ENCODE measurements at regions not wholly inside any gene's neighbourhood (a gene's known extent, or its start where the extent isn't known, plus 50 kb on each side); places are given as distances from the start of the nearest gene placed in this dataset.

- H4K20me1 ChIP-seq (replicated peaks; ENCODE audit: control insufficient read depth, extremely low read depth, insufficient read depth, low read length), result no peaks in the 10 kb centered on the region
- no peaks in the 10 kb centered on the region for H3K79me2 ChIP-seq (ENCODE audit: control insufficient read depth, insufficient read depth, low read length)
- no peak overlapping the region for H3K4me3 ChIP-seq (replicated peaks in 1 of 3; ENCODE audit: insufficient read depth in 1 of 3, low read depth in 1 of 3, low read length in 3 of 3)
- no peak overlapping the region for H2AFZ ChIP-seq (ENCODE audit: low read depth, low read length)
- no peaks in the 10 kb centered on the region for H3K4me1 ChIP-seq (ENCODE audit: control insufficient read depth, extremely low read depth, insufficient read depth, low read length)
- TF ChIP-seq POLR2AphosphoS5 (IDR thresholded peaks at IDR 0.05; ENCODE audit: insufficient read depth, low read depth, low read length) (no peak), MYC (IDR thresholded peaks at IDR 0.05; ENCODE audit: low read depth, low read length) (no peak), CTCF (IDR thresholded peaks at IDR 0.05; ENCODE audit: extremely low read depth in 1 of 2, insufficient read depth in 1 of 2, low read depth in 1 of 2, low read length in 2 of 2) (no peak), MAX (IDR thresholded peaks at IDR 0.05; ENCODE audit: insufficient read depth, insufficient read length) (no peak), EZH2 (IDR thresholded peaks at IDR 0.05; ENCODE audit: borderline replicate concordance, low read depth, low read length, severe bottlenecking) (no peak), GATA2 (IDR thresholded peaks at IDR 0.05; ENCODE audit: insufficient read depth, insufficient read length, low read depth, low read length) (no peak), POLR2A (IDR thresholded peaks at IDR 0.05; ENCODE audit: low read depth, low read length) (no peak), FOS (IDR thresholded peaks at IDR 0.05; ENCODE audit: borderline replicate concordance, insufficient read depth, low read length) (no peak), JUN (IDR thresholded peaks at IDR 0.05; ENCODE audit: borderline replicate concordance, insufficient read depth, insufficient read length, low read depth) (no peak)
- no peak overlapping the region for H3K9ac ChIP-seq (replicated peaks; ENCODE audit: extremely low read depth, insufficient read depth, low read length)
- ChIA-PET CTCF (no interaction called here), POLR2A (no interaction called here)
- H3K36me3 ChIP-seq (ENCODE audit: control insufficient read depth in 2 of 2, extremely low read depth in 1 of 2, insufficient read depth in 2 of 2, low read length in 2 of 2), result no peaks in the 10 kb centered on the region
- no peaks in the 10 kb centered on the region for H3K9me1 ChIP-seq (replicated peaks; ENCODE audit: control insufficient read depth, extremely low read depth, insufficient read depth, low read length)
- DNase-seq (ENCODE audit: low read depth, low spot score) (no peak), FAIRE-seq (no peak)
- H3K9me3 ChIP-seq (replicated peaks; ENCODE audit: control insufficient read depth, insufficient read depth, low read length), result peaks cover 6% of the 10 kb centered on the region
- H3K27me3 ChIP-seq (ENCODE audit: control insufficient read depth in 2 of 2, insufficient read depth in 2 of 2, low read length in 2 of 2), result no peaks in the 10 kb centered on the region
- no peak overlapping the region for H3K4me2 ChIP-seq (ENCODE audit: insufficient read depth, low read length)
- dilution Hi-C loops (cut with MboI; ENCODE audit: extremely low pct_ligation_motif_present, low sequenced_read_pairs), result no loop called here
- intact Hi-C loops (cut with micrococcal nuclease), result no loop called here
- H3K27ac ChIP-seq (ENCODE audit: insufficient read depth, low read depth, low read length), result no peak overlapping the region
- BruUV-seq (replicated peaks), result no TSS peak
These were observed 231.3 kb downstream of the BCL11B start for GRCh38 chr14:99040711-99041110.
